ENCODE measurements at regions not wholly inside any gene's neighbourhood (a gene's known extent, or its start where the extent isn't known, plus 50 kb on each side); places are given as distances from the start of the nearest gene placed in this dataset.
A peak's percentile ranks its signal among the peaks of the same experiment; 100 is the strongest.

GRCh38 chr7:42476255-42476654 is 239.2 kb upstream of the GLI3 start:
- no peak for DNase-seq (ENCODE audit: low spot score)
- CTCF ChIA-PET, result no interaction called here
- TF ChIP-seq CTCF (conservative IDR thresholded peaks at IDR 0.05; ENCODE audit: low read depth), result no peak
- no peak overlapping the region for H3K27ac ChIP-seq
- POLR2A ChIA-PET (ENCODE audit: low non-redundant PET), result no interaction called here

GRCh38 chr7:42475082-42475481 is 238.1 kb upstream of the GLI3 start:
- ChIA-PET POLR2A (ENCODE audit: low non-redundant PET) (no interaction called here), CTCF (no interaction called here)
- no peak for TF ChIP-seq CTCF (conservative IDR thresholded peaks at IDR 0.05; ENCODE audit: low read depth)
- DNase-seq (ENCODE audit: low spot score), result no peak
- no peak overlapping the region for H3K27ac ChIP-seq

GRCh38 chr7:42473099-42473498 is 236.1 kb upstream of the GLI3 start:
- ChIA-PET POLR2A (ENCODE audit: low non-redundant PET) (no interaction called here), CTCF (interaction anchor here (0.6 kb wide), 1 partner anchor 402 kb away, joined by 8 read pairs; no protein-coding TSS in a partner anchor)
- no peak overlapping the region for H3K27ac ChIP-seq
- DNase-seq (ENCODE audit: low spot score), result no peak
- TF ChIP-seq CTCF (conservative IDR thresholded peaks at IDR 0.05; ENCODE audit: low read depth), result no peak

DNA sequence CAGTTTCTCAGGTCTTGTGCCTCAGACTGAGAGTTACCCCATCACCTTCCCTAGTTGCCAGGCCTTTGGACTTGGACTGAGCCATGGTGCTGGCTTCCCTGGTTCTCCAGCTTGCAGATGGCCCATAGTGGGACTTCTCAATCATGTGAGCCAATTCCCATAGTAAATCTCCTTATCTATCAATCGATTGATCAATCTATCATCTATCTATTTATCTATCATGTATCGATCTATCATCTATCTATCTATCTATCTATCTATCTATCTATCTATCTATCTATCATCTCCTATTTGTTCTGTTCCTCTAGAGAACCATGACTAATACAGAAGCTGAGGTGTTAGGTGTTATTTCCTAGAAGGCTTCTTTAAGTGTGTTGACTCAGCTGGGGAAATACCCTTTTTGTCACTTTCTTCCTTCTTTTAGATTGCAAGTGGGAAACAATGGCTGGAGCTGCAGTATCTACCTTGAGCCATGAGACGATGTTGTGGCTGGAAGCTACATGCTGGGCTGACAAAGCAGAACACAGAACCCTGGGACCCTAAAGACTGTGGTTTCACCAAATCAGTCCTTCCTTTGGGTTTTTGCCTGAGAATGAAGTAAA is 234.7 kb upstream of the GLI3 start:
- H3K27ac ChIP-seq, result no peak overlapping the region
- DNase-seq (ENCODE audit: low spot score), result peak; percentile 20
- CTCF ChIA-PET, result no interaction called here
- no peak for TF ChIP-seq CTCF (conservative IDR thresholded peaks at IDR 0.05; ENCODE audit: low read depth)
- POLR2A ChIA-PET (ENCODE audit: low non-redundant PET), result no interaction called here

- ChIA-PET CTCF (interaction anchor here (0.6 kb wide), 1 partner anchor 524 kb away, joined by 10 read pairs; no protein-coding TSS in a partner anchor), POLR2A (ENCODE audit: low non-redundant PET) (no interaction called here)
- no peak for TF ChIP-seq CTCF (conservative IDR thresholded peaks at IDR 0.05; ENCODE audit: low read depth)
- no peak overlapping the region for H3K27ac ChIP-seq
- DNase-seq (ENCODE audit: low spot score), result no peak
Measured at GRCh38 chr7:42469341-42469740, 232.3 kb upstream of the GLI3 start.

DNA sequence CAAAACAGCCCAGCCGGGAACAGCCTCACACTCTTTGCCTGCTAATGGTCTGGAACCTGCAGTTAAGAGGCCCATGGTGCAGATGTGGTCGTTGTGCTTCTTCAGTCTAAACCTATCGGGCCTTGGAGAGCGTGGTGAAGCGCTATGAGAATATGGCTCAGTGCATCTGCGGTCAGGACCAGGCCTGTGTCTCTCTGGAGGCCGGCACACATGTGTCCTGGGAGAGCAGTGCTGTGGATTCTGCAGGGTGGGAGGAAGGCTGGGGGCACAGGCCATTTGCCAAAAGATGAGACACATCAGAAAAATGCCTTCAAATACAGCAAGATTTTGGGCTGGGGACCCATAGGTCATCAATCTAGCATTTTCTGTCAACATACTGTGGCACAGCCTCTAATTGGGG is 231.5 kb upstream of the GLI3 start:
- no peak for DNase-seq (ENCODE audit: low spot score)
- H3K27ac ChIP-seq, result no peak overlapping the region
- no peak for TF ChIP-seq CTCF (conservative IDR thresholded peaks at IDR 0.05; ENCODE audit: low read depth)
- ChIA-PET CTCF (no interaction called here), POLR2A (ENCODE audit: low non-redundant PET) (no interaction called here)

Measured in RWPE1 (cell line).